Panc1 (cell line): ENCODE measurements at regions not wholly inside any gene's neighbourhood (a gene's known extent, or its start where the extent isn't known, plus 50 kb on each side); places are given as distances from the start of the nearest gene placed in this dataset.
A peak's percentile ranks its signal among the peaks of the same experiment; 100 is the strongest.

Source experiments
- ATAC-seq: fragments of 200-7000 bp; cut with Tn5 transposase; 2 replicates; pipeline ENCODE4 v1.9.1; 2020; ENCODE audit warnings: mild to moderate bottlenecking, moderate library complexity
- BruUV-seq: library from RNA; stranded (reverse); fragments of 400-500 nt; replicated peaks from 2 replicates; lab custom pipeline; 2021; lab: Mats Ljungman, UMichigan
- CTCF ChIA-PET: fragments of 300-600 bp; sonication (Branson Sonifier 250); formaldehyde crosslinking; loops from one replicate; lab custom pipeline; 2022; ENCODE audit warnings: antibody characterized with exemption; lab: Charles Lee
- POLR2A ChIA-PET: fragments of 300-600 bp; sonication (Branson Sonifier 250); formaldehyde crosslinking; loops from one replicate; lab custom pipeline; 2022; ENCODE audit warnings: antibody characterized with exemption; lab: Charles Lee
- DNase-seq: peaks from one replicate; pipeline ENCODE4 v3.0.0-alpha.2; 2010; ENCODE audit warnings: low read depth, low spot score
- H3K27ac ChIP-seq: 2 replicates; pipeline ENCODE4 v1.5.1; 2011; ENCODE audit warnings: mild to moderate bottlenecking, low read length, inconsistent platforms
- H3K27me3 ChIP-seq: fragments of 200-500 bp; sonication (Bioruptor generic); 2 replicates; pipeline ENCODE4 v1.6.0; 2014; ENCODE audit warnings: low read length, inconsistent platforms; ENCODE audit not compliant: control insufficient read depth, insufficient read depth
- H3K36me3 ChIP-seq: fragments of 200-500 bp; sonication (Bioruptor generic); 2 replicates; pipeline ENCODE4 v1.5.1; 2014; ENCODE audit warnings: inconsistent platforms, mild to moderate bottlenecking, low read length, moderate library complexity; ENCODE audit not compliant: control insufficient read depth, insufficient read depth
- H3K4me1 ChIP-seq: 2 replicates; pipeline ENCODE4 v1.5.1; 2011; ENCODE audit warnings: inconsistent platforms, mild to moderate bottlenecking, low read length, moderate library complexity; ENCODE audit not compliant: control insufficient read depth, insufficient read depth
- H3K4me3 ChIP-seq, 2 experiments: 2 replicates each; pipeline ENCODE4 v1.5.1; 2011 to 2012; ENCODE audit warnings: low read depth in 2 of 2, low read length in 2 of 2, mild to moderate bottlenecking in 2 of 2, inconsistent platforms in 1 of 2, moderate library complexity in 1 of 2
- H3K9me3 ChIP-seq: fragments of 200-500 bp; sonication (Bioruptor generic); 2 replicates; pipeline ENCODE4 v1.5.1; 2014; ENCODE audit warnings: low read depth, mild to moderate bottlenecking, inconsistent platforms, low read length, moderate library complexity; ENCODE audit not compliant: control insufficient read depth, insufficient read depth
- CTCF ChIP-seq: fragments of 450-650 bp; IDR thresholded peaks from 2 replicates; pipeline ENCODE4 v1.5.1; 2017; ENCODE audit warnings: mild to moderate bottlenecking
- POLR2AphosphoS5 ChIP-seq: IDR thresholded peaks from 2 replicates; pipeline ENCODE4 v1.6.1; 2012; ENCODE audit warnings: mild to moderate bottlenecking, low read depth, low read length, moderate library complexity
- REST ChIP-seq, 2 experiments: IDR thresholded peaks; 2 replicates each; pipeline ENCODE4 v1.6.1; 2011 to 2012; ENCODE audit warnings: low read depth in 2 of 2, control low read depth in 1 of 2, low read length in 1 of 2, mild to moderate bottlenecking in 1 of 2, moderate library complexity in 1 of 2; ENCODE audit not compliant: insufficient read depth in 1 of 2
- SIN3A ChIP-seq: IDR thresholded peaks from 2 replicates; pipeline ENCODE4 v1.6.1; 2012; ENCODE audit warnings: low read depth, mild to moderate bottlenecking, low read length, moderate library complexity, borderline replicate concordance; ENCODE audit not compliant: insufficient read depth
- TCF7L2 ChIP-seq: IDR thresholded peaks from 2 replicates; pipeline ENCODE4 v1.6.1; 2011; ENCODE audit warnings: mild to moderate bottlenecking, low read depth, low read length, inconsistent platforms
- in situ Hi-C: cut with HindIII; loops from 2 replicates; pipeline ENCODE4 v1.10.0; 2016; ENCODE audit warnings: low sequenced_read_pairs, low pct_unique_long_range_greater_than_20kb
- intact Hi-C: fragments of 100-400 bp; cut with micrococcal nuclease; formaldehyde crosslinking; loops from one replicate; pipeline ENCODE4 v1.10.0; 2022; ENCODE audit not compliant: unreplicated experiment

GRCh38 chr3:101939361-101940049, 90.2 kb downstream of the NFKBIZ start:
- H3K27ac ChIP-seq, result no peak overlapping the region
- no peaks in the 10 kb centered on the region for H3K36me3 ChIP-seq
- no peak overlapping the region for H3K4me3 ChIP-seq
- no peak for TF ChIP-seq SIN3A
- no peak for TF ChIP-seq POLR2AphosphoS5
- TF ChIP-seq REST (IDR thresholded peaks at IDR 0.05; ENCODE audit: insufficient read depth in 1 of 2, low read depth in 2 of 2, low read length in 1 of 2), result no peak
- no peak for TF ChIP-seq CTCF
- TF ChIP-seq TCF7L2, result no peak
- ATAC-seq, result no peak
- no peaks in the 10 kb centered on the region for H3K9me3 ChIP-seq
- in situ Hi-C loops (no loop called here), intact Hi-C loops (no loop called here)
- no peak for DNase-seq
- ChIA-PET CTCF (no interaction called here), POLR2A (no interaction called here)
- BruUV-seq, result no TSS peak
- H3K27me3 ChIP-seq, result no peaks in the 10 kb centered on the region
- no peaks in the 10 kb centered on the region for H3K4me1 ChIP-seq

- no peaks in the 10 kb centered on the region for H3K4me1 ChIP-seq
- ATAC-seq (peak; percentile 65; the same call in 1 of the 2 replicates), DNase-seq (no peak)
- no TSS peak for BruUV-seq
- H3K9me3 ChIP-seq, result no peaks in the 10 kb centered on the region
- no peak overlapping the region for H3K27ac ChIP-seq
- H3K27me3 ChIP-seq, result no peaks in the 10 kb centered on the region
- H3K36me3 ChIP-seq, result no peaks in the 10 kb centered on the region
- ChIA-PET POLR2A (no interaction called here), CTCF (no interaction called here)
- in situ Hi-C loops (no loop called here), intact Hi-C loops (no loop called here)
- TF ChIP-seq TCF7L2 (no peak), SIN3A (no peak), POLR2AphosphoS5 (no peak), REST (IDR thresholded peaks at IDR 0.05; ENCODE audit: insufficient read depth in 1 of 2, low read depth in 2 of 2, low read length in 1 of 2) (no peak)
- H3K4me3 ChIP-seq, result no peak overlapping the region
These were observed 91.4 kb downstream of the NFKBIZ start for GRCh38 chr3:101940521-101941317.
